Daoy (cell line): ENCODE measurements at regions not wholly inside any gene's neighbourhood (a gene's known extent, or its start where the extent isn't known, plus 50 kb on each side); places are given as distances from the start of the nearest gene placed in this dataset.
"Not testable (repeated sequence)": the region's sequence is repeated elsewhere in the genome, so short reads cannot be mapped to it uniquely, and the experiment has no call there.

ENCODE experiments used
- DNase-seq: peaks from one replicate; pipeline ENCODE4 v3.0.0-alpha.2; 2015; ENCODE audit warnings: low read depth

DNA sequence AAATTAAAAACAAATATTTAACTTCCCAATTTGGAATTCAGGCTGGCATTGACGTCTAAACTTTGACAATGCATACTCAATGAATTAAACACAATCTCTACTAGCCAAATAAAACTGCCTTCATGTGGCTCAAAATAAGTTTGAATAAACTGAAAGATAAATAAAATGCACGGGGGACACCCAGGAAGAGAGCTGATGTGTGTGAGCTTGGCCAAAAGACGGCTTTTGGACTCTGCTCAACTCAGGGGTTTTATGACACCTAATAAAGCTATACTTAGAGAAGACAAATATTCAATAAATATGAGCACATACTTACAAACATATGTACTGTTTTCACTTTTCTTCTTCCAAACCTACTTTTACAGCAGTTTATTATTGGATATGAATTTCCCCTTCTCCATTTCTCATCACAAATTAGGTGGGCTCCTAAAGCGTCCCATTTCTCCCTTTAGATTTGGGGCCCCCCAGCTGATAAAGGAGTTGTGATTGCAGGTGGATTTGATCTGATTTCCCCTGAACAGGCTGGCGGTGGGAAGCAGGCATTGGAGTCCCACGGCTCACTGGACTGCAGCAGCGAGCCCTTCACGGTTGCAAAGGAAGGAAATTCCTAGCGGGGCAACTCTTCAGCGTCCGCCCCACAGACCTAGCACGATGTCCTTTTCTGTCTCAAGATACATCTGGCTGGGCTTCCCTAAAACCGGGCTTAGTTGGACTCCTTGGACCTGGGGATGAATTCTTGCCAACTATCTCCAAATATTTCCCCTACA is 79.6 kb downstream of the INSIG1 start:
- DNase-seq: no peak

DNA sequence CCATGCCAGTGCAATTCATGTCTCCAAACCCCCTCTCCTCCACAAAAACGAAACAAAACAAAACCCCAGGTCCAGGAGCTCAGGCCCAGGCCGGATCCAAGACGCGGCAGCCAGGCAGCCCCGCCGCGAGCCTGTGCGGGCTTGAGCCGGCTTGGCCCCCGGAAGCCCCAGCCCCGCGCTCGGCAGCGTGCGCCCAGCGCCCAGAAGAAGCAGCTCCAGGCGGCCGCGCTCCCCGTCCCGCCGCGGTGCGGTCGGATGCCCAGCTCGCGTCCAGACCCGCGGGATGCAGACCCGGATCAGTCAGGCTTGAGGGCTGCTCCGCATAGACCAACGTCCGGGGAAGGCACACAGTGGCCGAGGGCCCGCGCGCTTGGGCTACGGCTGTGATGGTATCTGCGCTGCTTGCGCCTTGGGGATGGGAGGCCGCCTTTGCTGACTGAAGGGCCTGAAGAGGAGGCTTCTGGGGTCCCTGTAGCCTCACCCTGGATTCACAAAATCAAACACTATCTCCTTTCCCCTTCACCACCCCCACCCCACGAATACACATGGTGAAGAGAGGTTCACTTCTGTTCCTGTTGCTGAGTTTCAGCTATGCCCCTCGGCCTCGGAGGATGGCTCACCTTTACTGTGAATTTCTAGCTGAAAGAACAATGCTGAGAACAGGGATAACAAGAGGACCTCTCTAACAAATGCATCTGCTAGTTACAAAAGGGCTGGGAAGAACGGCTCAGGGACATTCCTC is 79.9 kb upstream of the EN2 start:
- DNase-seq: peak; percentile 59

DNA sequence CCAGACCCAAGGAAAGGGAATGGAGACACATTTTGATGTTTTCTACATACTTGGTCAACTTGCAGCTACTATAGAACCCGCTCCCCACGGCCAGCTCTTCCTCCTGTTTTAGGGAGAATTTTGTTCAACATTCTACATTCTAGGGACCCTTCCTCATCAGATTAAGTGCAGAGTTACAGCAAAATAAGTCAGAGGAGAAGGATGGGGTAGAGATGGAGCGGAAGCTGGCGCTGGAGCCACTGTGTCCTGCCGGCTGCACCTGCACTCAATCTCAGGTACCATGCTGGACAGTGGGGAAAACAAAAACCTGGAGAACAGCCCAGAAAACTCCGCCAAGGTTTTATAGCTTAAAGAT is 79.4 kb upstream of the EN2 start:
- no peak for DNase-seq

DNA sequence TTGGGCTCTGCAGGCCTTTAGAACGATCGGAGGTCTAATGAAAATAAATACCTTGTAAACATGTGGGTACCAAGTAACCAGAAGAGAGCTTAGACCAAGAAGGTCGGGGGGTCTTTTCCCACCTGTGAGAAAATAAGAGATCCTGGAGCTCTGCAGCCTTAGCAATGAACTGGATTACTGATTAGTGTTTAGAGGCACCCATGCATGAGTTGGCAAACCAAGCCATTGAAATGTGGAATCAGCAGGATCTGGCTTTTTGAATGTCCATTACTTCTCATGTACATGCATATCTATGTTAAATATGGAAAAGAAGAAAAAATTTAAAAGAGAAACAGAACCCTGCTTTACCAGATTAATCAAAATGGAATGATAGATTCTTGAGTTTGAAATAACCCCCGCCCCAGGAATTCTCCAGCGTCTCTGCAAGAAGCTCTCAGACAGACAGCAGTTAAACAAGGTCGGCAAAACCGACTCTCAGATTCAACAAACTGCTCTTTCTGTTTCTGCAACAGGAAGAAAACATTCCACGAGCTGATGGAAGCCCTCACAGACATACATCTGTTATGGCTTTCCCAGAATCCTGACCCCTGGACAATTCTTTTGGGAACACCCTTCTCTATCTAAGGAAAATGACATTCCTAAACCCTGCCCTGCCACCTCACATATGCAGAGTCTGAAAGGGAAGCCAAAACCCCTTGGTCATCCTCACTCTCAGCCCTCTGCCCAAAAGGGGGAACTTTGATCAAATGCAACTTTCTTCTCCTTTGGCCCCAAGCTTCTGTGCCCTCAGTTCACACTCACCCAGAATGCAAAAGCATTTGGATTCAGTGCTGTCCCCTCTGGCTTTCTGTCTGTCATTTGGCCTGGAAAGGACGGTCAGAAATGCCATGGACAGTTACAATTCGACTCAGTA is 78.7 kb upstream of the EN2 start:
- DNase-seq: no peak

DNA sequence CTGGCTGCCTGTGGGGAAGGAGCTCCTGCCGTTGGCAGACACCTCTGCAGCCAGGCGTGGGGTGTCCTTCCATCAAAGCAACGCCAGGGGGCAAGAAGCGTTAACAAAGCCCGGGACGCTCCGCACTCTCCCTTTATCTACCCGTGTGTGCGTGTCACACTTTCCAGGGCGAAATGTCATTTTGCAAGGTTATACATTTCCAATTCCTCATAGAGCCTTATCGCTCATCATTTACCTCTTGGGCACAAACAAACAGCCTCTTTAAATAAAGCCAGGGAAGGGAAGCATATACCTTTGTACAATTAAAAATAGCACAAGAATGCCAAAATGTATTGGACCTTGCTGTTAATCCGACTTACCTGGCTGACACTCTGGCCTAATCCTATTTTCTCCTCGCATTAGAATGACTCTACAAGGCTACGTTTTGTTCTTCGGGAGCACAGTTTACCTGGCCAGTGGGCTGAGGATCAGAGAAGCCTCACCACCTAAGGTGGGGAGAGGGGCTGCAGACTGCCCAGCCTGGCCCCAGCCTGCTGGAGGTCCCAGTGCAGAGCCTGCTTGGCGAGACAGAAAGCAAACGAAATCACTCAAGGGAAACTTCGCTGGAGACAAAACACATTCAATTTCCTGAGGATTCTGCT is 77.6 kb upstream of the EN2 start:
- DNase-seq: peak; percentile 87

DNA sequence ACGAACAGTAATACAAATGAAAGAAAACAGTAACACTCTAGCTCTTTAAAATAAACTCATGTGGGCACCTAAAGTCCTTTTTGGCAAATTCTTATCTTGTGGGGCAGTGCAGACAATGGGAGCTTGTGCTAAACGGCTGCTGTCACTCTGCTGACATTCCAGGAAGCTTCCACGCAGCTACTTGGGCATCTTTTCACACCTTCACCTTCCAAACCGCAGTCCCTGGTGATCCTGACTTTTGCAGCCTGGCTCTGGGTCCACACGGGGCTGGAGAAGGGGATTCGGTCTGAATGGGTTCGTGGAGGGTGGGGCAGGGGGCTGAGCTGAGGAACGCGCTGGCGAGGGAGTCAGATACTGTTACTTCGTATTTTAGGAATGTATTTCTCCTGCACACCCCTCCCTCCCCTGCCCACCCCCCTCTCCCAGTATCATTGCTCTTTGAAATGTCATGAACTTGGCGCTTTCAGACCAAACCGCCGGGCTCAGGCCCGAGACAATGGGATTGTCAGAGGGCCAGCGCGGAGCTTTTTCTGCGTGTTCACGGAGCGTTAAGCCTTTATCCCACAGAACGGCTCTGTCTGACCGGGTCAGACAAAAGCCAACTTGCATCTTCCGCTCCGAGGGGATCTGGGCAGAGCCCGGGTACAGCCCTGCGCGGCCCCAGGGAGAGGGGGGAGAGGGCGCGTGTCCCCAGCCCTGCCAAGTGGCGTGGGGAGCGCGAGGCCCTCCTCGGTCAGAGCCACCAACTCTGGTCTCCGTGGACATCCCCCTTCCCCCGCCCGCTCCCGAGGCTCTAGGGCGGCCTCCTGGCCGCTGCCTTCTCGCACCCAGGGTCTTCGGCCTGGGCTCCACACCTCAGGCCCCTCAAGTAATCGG is 76.7 kb upstream of the EN2 start:
- DNase-seq: no peak

DNA sequence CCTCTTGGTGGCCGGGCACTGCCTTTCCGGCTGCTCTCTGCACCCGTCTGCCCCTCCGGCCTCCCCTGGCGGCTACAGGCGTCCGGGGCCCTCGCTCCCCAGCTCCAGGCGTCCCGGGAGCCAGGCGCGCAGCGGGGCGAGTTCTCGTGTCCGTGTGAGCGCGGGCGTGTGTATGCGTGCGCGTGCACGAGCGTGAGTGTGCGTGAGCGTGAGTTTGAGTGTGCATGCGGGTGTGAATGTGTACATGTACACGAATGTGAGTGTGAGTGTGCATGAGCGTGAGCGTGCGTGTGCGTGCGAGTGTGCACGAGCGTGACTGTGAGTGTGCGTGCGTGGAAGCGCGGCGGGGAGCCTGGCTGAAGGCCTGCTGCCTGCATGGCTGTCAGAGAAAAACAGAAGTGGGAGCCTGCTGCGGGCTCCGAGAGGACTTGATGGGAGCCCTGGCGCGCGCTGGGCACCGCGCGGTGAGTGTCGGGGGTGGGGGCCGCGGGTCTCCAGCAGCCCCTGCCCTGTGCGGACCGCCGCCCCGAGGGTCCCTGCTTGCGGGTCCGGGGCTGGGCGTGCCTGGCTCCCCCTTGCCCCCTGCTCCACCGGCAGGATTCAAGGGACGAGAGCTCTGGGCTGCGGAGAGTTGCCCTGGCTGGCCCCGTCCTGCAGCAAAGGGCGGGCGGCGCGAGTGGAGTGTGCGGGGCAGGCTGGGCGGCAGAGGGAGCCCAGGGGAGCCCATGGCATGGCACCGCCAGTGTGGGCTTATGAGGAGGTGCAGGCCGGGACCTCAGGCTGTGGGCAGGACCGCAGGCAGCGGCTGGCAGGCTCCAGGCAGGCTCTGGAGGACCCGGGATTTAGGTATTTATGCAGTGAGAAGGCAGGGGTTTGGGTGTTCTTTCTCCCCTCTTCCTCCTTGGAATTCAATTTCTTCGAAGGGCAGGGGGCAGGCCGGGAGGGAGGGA is 75.8 kb upstream of the EN2 start:
- DNase-seq: no peak

DNA sequence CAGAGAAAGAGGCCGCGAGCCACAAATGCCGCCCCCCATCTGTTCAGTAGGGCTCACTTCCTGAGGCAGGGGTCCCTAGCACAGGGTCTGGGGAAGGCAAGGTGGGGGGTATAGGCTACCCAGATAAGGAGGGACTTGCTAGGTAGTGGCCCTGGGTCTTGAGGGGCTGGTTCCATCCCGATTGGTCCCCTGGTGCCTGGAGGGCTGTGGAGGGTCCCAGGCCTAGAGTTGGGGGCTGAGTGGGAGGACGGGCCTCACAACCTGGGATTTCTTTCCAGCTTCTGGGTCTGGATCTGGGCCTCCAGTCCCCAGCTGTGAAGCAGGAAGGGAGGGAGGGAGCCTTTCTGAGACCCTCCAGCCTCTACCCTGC is 75.1 kb upstream of the EN2 start:
- no peak for DNase-seq

DNA sequence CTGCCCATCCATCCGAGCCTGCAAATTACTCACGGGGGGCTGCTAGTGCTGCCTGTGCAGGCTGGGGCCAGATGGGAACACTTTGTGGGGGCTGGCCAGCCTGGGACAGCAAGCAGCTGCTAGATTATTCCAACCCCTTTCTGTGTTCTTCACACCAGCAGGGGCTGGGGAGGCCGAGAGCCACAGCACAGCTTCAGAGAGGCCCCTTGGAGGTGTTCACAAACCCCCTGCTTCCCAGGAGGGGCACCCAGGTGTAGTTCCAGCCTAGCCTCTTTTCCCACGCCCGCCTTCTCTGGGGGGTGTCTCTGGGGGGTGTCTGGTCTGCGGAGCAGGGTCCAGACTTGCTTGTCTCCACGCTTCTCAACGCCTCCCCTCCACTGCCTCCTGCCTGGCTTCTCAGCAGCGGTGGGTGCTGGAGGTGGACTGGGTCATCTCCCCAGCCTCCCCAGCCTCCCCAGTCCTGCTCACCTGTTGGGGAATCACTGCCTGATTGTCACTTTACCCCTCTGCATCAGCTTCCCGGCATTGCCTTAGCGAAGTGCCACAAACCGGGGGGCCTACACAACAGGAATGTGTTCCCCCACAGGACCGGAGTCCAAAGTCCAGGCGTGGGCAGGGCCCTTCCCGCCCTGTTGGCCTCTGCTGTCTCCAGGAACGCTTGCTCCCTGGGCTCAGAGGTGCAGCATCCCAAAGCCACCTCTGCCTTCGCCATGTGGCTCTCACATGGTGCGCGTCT is 74.0 kb upstream of the EN2 start:
- no peak for DNase-seq

DNA sequence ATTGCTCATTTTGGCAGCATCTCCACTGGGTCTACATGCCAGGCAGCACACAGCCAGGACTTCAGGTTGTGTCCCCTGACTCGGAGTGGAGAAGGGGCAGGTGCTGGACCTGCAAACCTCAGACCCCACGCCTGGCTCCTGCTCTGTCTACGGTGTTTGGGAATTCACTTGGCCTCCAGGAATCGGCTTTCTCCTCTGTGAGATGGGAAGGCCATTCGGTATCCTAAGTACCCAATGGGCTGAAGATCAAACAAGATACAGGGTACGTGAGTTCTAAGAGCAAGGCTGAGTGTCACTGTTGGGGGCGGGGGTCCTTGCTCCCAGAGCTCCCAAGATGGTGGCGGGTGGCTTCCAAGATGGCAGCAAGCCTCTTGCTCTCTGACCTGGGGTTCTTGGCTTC is 73.2 kb upstream of the EN2 start:
- no peak for DNase-seq

DNA sequence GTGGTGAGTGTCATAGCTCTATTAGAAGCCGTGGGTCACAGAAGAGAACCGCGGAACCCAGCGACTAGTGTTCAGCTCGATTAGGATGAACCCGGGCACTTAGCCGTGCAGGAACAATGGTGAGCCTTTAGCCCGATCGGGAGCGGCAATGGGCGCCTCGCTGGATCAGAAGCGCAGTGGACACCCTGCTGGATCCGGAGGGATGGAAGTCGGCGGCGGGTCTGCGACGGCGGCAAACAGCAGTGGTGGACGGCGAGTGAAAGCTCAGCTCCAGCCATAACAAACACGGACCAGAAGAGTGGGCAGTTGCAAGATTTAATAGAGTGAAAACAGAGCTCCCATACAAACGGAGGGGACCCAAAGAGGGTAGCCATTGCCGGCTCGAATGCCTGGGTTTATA is 72.7 kb upstream of the EN2 start:
- not testable (repeated sequence) for DNase-seq

DNA sequence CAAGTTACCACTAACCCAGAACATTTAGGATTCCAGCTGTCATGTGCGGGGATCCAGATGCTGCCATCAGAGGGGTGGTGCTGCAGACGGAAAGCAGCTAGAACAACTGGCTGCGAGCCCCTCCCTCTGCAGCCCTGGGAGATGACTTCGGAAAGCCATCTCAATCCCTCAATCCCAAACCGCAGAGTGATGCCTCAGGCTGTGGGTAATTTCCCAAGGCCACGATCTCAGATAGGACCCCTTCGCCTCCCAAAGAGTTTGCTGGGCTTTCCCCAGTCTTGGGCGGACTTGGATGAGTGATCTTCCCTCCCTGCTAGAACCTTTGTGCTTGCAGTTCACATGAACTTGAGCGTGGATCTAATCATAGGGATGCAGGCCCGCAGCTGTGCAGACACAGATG is 71.3 kb upstream of the EN2 start:
- peak; percentile 70 for DNase-seq

DNA sequence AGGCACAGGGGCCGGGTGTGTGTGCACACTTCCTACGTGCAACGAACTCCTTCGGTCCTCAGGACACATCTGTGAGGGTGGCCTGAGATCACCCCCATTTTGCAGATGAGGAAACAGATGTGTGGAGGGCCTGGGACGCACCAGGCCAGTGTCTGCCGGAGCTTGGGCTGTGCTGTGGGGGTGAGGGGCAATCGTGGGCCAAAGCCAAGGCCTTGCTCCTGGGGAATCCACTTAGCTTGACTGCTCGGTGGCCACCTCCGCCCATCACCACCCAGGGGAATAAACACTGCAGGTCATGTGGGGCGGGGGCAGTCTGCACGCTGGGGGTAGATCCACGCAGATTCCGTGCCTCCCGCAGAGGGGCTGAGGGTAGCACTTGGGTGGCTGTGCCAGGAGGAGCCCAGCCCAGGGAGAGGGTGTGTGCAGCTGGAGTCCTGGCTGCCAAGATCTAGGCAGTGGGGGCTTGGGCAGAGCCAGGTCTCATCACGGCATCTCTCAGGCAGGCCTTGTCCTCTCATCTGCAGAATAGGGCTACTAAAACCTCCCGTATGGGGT is 70.8 kb upstream of the EN2 start:
- DNase-seq: no peak

DNA sequence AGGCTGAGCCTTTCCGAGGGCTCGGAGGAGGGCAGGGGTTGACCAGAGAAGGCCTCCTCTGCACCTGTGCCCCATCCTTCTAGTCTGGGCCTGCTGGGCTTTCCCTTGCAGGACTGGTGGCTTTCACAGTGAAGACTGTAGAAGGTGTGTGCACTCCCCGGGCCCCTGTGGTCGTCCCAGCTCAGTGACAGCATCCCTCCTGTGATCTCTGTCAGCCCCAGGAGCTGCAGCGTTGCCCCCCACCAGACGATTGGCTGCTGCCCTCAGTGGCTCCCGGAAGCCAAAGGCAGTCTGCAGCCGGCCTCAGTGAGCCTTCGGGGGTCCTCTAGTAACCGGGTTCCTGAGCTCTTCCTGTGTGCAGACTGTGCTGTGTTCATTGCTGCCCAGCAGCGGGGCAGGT is 69.4 kb upstream of the EN2 start:
- DNase-seq: no peak

DNA sequence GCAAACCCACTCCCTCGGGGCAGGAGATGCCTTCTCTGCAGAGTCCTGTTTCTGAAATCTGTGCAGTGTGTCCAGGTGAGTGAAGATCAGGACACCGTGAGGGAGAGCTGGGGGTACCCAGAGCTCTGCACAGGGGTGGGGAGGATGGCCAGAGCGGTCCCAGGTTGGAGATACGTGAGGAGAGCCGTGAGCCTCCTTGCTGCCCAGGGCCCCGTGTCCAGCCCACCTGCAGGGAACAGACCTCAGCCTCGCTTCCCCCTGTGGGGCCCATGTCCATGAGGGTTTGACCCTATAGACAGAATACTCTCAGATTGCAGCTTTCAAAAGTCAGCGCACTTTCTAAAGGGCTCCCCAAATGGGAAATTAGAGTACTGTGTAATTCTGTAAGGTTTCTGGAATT is 66.5 kb upstream of the EN2 start:
- no peak for DNase-seq

DNA sequence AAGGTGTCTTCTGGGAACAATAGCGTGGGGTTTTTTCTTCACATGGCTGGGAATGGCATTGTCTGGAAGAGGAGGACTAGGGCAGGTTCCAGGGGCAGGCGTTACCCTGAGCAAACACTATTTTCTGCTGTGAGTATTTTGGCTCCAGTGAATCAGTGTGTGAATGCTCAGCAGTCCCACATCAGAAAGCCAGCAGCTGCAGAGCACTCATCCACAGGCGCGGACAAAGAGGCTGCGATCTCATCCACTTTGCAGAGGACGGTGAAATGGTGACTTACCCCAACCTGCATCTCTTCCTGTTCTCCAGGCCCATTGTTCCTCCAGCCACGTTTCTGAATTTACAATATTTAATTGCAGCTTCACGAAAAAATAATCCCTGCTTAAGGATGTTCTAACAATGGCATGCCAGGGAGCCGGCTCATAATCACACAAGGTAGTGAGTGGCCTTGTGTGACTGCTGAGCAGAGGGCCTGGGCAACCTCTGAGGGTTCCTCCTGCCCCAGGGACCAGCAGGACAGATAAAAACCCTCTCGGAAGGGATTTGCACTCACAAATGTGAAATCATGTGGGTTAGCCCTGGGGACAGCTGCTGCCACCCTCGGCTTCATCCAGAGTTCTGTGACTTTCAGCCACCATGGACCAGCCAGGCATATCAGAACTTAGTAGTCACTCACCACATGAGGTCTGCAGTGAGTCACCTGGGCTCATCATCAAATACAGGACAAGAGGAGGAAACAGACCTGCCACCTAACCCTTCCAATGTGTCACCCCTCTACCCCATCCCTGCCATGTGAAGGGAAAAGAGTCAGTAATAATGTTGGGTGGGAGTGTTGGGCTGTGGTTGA is 65.0 kb upstream of the EN2 start:
- peak; percentile 70 for DNase-seq

DNA sequence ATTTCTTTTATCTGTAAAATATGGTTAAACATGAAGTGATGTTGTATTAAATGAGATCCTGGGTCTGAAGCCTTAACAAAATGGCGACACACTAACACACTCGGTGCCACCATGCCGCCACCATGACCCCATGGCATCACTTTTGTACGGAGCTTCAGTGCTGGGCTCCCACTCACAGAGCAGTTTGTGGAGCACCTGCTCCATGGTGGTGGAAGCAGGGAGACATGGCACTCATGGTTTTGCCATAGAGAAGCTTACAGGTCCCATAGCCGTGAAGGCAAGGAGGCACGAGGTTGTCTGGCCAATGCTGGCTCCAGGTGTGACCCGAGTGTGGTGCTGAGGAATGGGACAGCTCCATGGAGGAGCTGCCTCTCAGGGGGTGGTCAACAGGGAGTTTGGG is 63.5 kb upstream of the EN2 start:
- DNase-seq: no peak

DNA sequence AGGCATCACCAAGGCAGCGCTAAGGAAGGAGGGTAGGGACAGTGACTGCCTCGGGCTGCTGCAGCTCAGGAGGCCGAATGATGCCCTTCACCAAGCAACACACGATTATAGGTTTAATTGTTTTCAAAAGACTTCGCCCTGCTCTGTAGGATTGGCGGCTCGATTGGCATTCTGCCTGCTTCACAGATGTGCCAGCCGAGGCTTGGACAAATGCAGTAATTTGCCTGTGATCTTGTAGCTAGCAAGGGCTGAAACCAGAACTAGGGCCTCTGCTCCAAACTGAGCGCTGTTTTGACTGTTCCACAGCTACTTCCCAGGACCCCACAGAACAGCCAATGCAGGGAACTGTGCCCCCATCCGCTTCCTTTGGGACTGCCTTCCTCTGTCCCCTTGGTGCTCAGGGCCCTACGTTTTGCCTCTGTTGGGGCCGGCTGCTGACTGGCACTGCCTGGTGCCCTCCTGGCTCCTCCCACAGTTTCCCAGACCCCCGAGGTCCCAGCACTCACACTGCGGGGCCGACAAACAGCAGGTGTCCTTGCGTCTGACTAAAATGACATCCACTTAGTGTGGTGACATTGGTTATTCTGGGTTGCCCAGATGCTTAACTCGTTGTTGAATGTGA is 62.6 kb upstream of the EN2 start:
- no peak for DNase-seq
